ENCODE measurements at regions not wholly inside any gene's neighbourhood (a gene's known extent, or its start where the extent isn't known, plus 50 kb on each side); places are given as distances from the start of the nearest gene placed in this dataset.

DNA sequence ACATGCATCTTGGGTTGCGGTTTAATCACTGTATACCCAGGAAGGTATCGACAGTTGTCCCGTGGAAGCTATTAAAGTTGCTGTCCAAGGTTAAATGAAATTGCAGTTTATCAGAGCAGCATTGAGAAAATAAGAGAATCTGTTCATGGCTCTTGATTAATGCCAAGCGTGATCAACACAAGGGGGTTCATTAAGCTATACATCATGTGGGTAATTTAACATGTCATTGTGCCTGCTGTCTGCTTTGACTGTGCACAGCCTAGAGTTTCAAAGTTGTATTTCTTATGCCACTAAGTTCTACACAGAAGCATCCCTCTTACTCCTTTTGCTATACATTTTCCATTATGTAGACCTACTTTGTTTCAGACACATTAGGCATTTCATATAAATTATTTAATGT is 74.8 kb upstream of the SP8 start:
- TF ChIP-seq, protein P1, sequence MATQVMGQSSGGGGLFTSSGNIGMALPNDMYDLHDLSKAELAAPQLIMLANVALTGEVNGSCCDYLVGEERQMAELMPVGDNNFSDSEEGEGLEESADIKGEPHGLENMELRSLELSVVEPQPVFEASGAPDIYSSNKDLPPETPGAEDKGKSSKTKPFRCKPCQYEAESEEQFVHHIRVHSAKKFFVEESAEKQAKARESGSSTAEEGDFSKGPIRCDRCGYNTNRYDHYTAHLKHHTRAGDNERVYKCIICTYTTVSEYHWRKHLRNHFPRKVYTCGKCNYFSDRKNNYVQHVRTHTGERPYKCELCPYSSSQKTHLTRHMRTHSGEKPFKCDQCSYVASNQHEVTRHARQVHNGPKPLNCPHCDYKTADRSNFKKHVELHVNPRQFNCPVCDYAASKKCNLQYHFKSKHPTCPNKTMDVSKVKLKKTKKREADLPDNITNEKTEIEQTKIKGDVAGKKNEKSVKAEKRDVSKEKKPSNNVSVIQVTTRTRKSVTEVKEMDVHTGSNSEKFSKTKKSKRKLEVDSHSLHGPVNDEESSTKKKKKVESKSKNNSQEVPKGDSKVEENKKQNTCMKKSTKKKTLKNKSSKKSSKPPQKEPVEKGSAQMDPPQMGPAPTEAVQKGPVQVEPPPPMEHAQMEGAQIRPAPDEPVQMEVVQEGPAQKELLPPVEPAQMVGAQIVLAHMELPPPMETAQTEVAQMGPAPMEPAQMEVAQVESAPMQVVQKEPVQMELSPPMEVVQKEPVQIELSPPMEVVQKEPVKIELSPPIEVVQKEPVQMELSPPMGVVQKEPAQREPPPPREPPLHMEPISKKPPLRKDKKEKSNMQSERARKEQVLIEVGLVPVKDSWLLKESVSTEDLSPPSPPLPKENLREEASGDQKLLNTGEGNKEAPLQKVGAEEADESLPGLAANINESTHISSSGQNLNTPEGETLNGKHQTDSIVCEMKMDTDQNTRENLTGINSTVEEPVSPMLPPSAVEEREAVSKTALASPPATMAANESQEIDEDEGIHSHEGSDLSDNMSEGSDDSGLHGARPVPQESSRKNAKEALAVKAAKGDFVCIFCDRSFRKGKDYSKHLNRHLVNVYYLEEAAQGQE (IDR thresholded peaks at IDR 0.05; ENCODE audit: low read depth), result peak; percentile 43; the same call in 1 of the 2 replicates
- TF ChIP-seq NFIC (IDR thresholded peaks at IDR 0.05), result no peak

DNA sequence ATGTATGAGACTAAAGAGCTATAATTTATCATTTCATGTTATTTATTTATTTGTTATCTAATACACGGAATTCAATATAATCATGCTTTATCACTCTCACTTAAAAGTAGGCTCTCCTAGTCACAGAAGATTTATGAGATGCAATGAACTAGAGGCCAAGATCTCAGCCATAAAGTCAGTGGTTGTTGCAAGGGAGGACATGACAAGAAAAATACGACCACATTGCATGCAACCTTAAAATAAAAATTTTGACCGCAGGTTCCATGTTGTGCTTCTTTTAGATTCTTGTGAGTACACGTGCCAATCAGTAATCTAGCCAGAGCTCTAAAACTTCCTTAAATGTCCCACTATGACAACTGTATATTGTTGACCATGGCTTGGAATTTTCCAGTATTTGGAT is 75.9 kb upstream of the SP8 start:
- no peak for TF ChIP-seq TCF12 (IDR thresholded peaks at IDR 0.05; ENCODE audit: low read depth)
- no peak for TF ChIP-seq CEBPB (IDR thresholded peaks at IDR 0.05)
- TF ChIP-seq, protein P1 (IDR thresholded peaks at IDR 0.05; ENCODE audit: low read depth), result no peak
- TF ChIP-seq NFIC (IDR thresholded peaks at IDR 0.05), result no peak
- TF ChIP-seq TAF1 (IDR thresholded peaks at IDR 0.05; ENCODE audit: low read depth), result no peak
- TF ChIP-seq, protein P2, sequence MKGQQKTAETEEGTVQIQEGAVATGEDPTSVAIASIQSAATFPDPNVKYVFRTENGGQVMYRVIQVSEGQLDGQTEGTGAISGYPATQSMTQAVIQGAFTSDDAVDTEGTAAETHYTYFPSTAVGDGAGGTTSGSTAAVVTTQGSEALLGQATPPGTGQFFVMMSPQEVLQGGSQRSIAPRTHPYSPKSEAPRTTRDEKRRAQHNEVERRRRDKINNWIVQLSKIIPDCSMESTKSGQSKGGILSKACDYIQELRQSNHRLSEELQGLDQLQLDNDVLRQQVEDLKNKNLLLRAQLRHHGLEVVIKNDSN (IDR thresholded peaks at IDR 0.05), result no peak
- no peak for TF ChIP-seq FOXM1 (IDR thresholded peaks at IDR 0.05; ENCODE audit: borderline replicate concordance, low read depth)
- TF ChIP-seq ZBTB7A (IDR thresholded peaks at IDR 0.05; ENCODE audit: low read depth), result no peak

DNA sequence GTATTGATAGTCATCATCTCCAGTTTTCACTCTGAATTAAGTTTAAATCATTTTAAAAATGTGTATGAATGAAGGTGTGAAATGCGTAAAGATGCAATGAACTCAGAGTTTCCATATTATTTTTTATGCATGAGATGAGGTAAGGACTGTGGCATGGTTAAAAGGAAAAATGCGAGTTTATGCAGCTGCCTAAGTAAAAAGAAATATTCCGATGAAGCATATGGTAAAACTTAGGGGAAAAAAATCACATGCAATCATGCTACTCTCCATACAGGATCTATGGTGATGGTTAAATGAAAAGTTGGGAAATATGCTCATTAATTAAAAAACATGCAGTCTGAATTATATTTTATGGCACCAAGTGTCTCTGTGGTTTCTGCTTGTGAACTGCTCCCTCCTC is 77.5 kb upstream of the SP8 start:
- TF ChIP-seq EGR1 (IDR thresholded peaks at IDR 0.05) (no peak), ZBTB7A (IDR thresholded peaks at IDR 0.05; ENCODE audit: low read depth) (no peak), FOXM1 (IDR thresholded peaks at IDR 0.05; ENCODE audit: borderline replicate concordance, low read depth) (no peak), YY1 (IDR thresholded peaks at IDR 0.05; ENCODE audit: low read depth) (no peak), TEAD4 (IDR thresholded peaks at IDR 0.05) (no peak), CEBPB (IDR thresholded peaks at IDR 0.05) (no peak), NFIC (IDR thresholded peaks at IDR 0.05) (no peak), EP300 (IDR thresholded peaks at IDR 0.05; ENCODE audit: borderline replicate concordance) (no peak), RAD21 (IDR thresholded peaks at IDR 0.05; ENCODE audit: low read depth) (no peak), CREB1 (IDR thresholded peaks at IDR 0.05; ENCODE audit: low read depth) (no peak), TCF12 (IDR thresholded peaks at IDR 0.05; ENCODE audit: low read depth) (no peak), TAF1 (IDR thresholded peaks at IDR 0.05; ENCODE audit: low read depth) (no peak)
- TF ChIP-seq, protein P3, sequence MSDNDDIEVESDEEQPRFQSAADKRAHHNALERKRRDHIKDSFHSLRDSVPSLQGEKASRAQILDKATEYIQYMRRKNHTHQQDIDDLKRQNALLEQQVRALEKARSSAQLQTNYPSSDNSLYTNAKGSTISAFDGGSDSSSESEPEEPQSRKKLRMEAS (IDR thresholded peaks at IDR 0.05), result no peak
- TF ChIP-seq, protein P1 (IDR thresholded peaks at IDR 0.05; ENCODE audit: low read depth), result no peak
- TF ChIP-seq, protein P2 (IDR thresholded peaks at IDR 0.05), result no peak

DNA sequence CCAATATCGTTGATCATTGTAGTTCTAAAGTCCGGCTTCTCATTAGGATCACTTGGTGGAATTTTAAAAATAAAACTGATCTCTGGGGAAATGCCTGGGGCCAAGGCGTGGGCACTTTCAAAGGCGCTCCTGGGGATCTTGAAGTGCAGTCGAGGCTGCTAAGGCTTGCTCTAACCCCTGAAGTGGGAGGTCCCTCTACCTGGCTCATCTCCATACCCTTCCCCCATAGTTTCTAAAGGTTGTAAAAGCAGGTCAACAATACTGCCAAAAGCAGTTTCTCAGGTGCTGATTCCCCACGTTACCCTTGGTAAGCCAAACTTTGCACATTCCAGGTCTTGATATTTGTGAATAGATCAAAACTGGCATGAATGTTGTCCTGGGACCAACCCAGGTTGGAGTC is 79.0 kb upstream of the SP8 start:
- TF ChIP-seq CREB1 (IDR thresholded peaks at IDR 0.05; ENCODE audit: low read depth), result no peak

DNA sequence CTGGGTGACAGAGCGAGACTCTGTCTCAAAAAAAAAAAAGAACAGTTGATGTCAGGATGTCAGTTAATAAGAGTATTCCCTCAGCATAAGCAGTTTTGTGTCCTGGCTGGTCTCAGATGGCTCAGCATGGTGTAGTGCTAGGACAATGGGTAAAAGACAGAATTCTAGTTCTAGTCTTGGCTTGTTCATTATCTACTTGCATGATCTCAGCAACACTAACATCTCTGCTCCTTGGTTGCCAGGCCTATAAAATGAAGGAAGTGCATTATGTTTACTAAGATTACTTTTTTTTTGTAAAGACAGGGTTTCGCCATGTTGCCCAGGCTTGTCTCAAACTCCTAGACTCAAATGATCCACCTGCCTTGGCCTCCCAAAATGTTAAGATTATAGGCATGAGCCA is 84.3 kb upstream of the SP8 start:
- TF ChIP-seq FOXM1 (IDR thresholded peaks at IDR 0.05; ENCODE audit: borderline replicate concordance, low read depth) (no peak), TCF12 (IDR thresholded peaks at IDR 0.05; ENCODE audit: low read depth) (no peak), ZBTB7A (IDR thresholded peaks at IDR 0.05; ENCODE audit: low read depth) (no peak), RAD21 (IDR thresholded peaks at IDR 0.05; ENCODE audit: low read depth) (no peak), CEBPB (IDR thresholded peaks at IDR 0.05) (no peak), CREB1 (IDR thresholded peaks at IDR 0.05; ENCODE audit: low read depth) (no peak), NFIC (IDR thresholded peaks at IDR 0.05) (no peak)

DNA sequence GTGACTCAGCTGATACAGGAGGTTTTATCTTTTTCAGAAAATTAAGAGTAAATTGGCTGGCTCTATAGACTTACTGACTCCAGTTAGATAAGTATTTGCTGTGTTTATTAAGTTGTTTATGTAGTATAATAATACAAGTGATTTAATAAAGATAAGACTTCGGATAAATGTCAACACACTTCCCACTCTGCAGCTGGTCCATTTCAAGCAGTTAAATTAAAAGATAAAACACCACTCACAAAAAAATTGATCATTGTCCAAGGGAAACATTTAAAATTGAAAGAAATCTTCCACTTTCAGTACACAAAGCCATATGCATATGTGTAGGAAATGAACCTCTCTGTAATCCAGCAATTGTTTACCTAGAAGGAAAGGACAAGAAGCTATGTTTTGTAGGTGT is 106.1 kb upstream of the SP8 start:
- TF ChIP-seq, protein P1 (IDR thresholded peaks at IDR 0.05; ENCODE audit: low read depth), result no peak
- TF ChIP-seq TAF1 (IDR thresholded peaks at IDR 0.05; ENCODE audit: low read depth) (no peak), CEBPB (IDR thresholded peaks at IDR 0.05) (no peak), CREB1 (IDR thresholded peaks at IDR 0.05; ENCODE audit: low read depth) (no peak)
